ENCODE measurements at regions not wholly inside any gene's neighbourhood (a gene's known extent, or its start where the extent isn't known, plus 50 kb on each side); places are given as distances from the start of the nearest gene placed in this dataset.

- no peak for TF ChIP-seq CTCF (conservative IDR thresholded peaks at IDR 0.05 in 1 of 2, IDR thresholded peaks at IDR 0.05 in 1 of 2; ENCODE audit: low read depth in 1 of 2, low read length in 2 of 2)
- TF ChIP-seq EZH2 (IDR thresholded peaks at IDR 0.05; ENCODE audit: low read length, missing control alignments) = no peak
- no peaks in the 10 kb centered on the region for H4K20me1 ChIP-seq (ENCODE audit: control insufficient read depth, extremely low read depth, insufficient read depth, low read length)
- peaks cover 10% of the 10 kb centered on the region for H3K4me1 ChIP-seq (ENCODE audit: control insufficient read depth, extremely low read depth, insufficient read depth, low read length)
- H2AFZ ChIP-seq (ENCODE audit: low read length) = no peak overlapping the region
- H3K9me3 ChIP-seq (ENCODE audit: control insufficient read depth, insufficient read depth, low read depth, low read length) = no peaks in the 10 kb centered on the region
- no peak overlapping the region for H3K9ac ChIP-seq (ENCODE audit: insufficient read depth, low read length)
- H3K27me3 ChIP-seq (ENCODE audit: control insufficient read depth, insufficient read depth, low read length) = no peaks in the 10 kb centered on the region
- no peak overlapping the region for H3K27ac ChIP-seq (ENCODE audit: insufficient read depth, low read length)
- H3K79me2 ChIP-seq (ENCODE audit: control insufficient read depth, insufficient read depth, low read length) = no peaks in the 10 kb centered on the region
- DNase-seq (ENCODE audit: low read depth in 2 of 2) = peak in 1 of 2 donors; percentile 96
- no peak overlapping the region for H3K4me3 ChIP-seq (replicated peaks in 1 of 4; ENCODE audit: control extremely low read depth in 1 of 4, insufficient read depth in 1 of 4, low read depth in 3 of 4, low read length in 4 of 4)
- H3K36me3 ChIP-seq (ENCODE audit: control insufficient read depth, insufficient read depth, low read length) = no peaks in the 10 kb centered on the region
- peak overlapping the region; percentile 5 for H3K4me2 ChIP-seq (ENCODE audit: extremely low read depth, insufficient read depth, low read length)
Measured at GRCh38 chr3:187567661-187568121, 102.5 kb downstream of the SST start.

GRCh38 chr3:187567021-187567420 is 103.2 kb downstream of the SST start:
- Histone ChIP-seq H3K36me3 (ENCODE audit: control insufficient read depth, insufficient read depth, low read length) (no peaks in the 10 kb centered on the region), H3K9me3 (ENCODE audit: control insufficient read depth, insufficient read depth, low read depth, low read length) (no peaks in the 10 kb centered on the region), H3K27me3 (ENCODE audit: control insufficient read depth, insufficient read depth, low read length) (no peaks in the 10 kb centered on the region), H2AFZ (ENCODE audit: low read length) (no peak overlapping the region), H3K4me2 (ENCODE audit: extremely low read depth, insufficient read depth, low read length) (no peak overlapping the region), H4K20me1 (ENCODE audit: control insufficient read depth, extremely low read depth, insufficient read depth, low read length) (no peaks in the 10 kb centered on the region), H3K79me2 (ENCODE audit: control insufficient read depth, insufficient read depth, low read length) (no peaks in the 10 kb centered on the region), H3K4me3 (replicated peaks in 1 of 4; ENCODE audit: control extremely low read depth in 1 of 4, insufficient read depth in 1 of 4, low read depth in 3 of 4, low read length in 4 of 4) (no peak overlapping the region), H3K4me1 (ENCODE audit: control insufficient read depth, extremely low read depth, insufficient read depth, low read length) (peaks cover 10% of the 10 kb centered on the region), H3K27ac (ENCODE audit: insufficient read depth, low read length) (no peak overlapping the region), H3K9ac (ENCODE audit: insufficient read depth, low read length) (no peak overlapping the region)
- TF ChIP-seq EZH2 (IDR thresholded peaks at IDR 0.05; ENCODE audit: low read length, missing control alignments) = no peak
- no peak for TF ChIP-seq CTCF (conservative IDR thresholded peaks at IDR 0.05 in 1 of 2, IDR thresholded peaks at IDR 0.05 in 1 of 2; ENCODE audit: low read depth in 1 of 2, low read length in 2 of 2)
- DNase-seq (ENCODE audit: low read depth in 2 of 2) = peak in 1 of 2 donors; percentile 72

- Histone ChIP-seq H3K4me3 (replicated peaks in 1 of 4; ENCODE audit: control extremely low read depth in 1 of 4, insufficient read depth in 1 of 4, low read depth in 3 of 4, low read length in 4 of 4) (no peak overlapping the region), H3K27me3 (ENCODE audit: control insufficient read depth, insufficient read depth, low read length) (no peaks in the 10 kb centered on the region), H3K27ac (ENCODE audit: insufficient read depth, low read length) (no peak overlapping the region), H3K4me1 (ENCODE audit: control insufficient read depth, extremely low read depth, insufficient read depth, low read length) (peaks cover 10% of the 10 kb centered on the region), H4K20me1 (ENCODE audit: control insufficient read depth, extremely low read depth, insufficient read depth, low read length) (no peaks in the 10 kb centered on the region), H3K9me3 (ENCODE audit: control insufficient read depth, insufficient read depth, low read depth, low read length) (no peaks in the 10 kb centered on the region), H3K4me2 (ENCODE audit: extremely low read depth, insufficient read depth, low read length) (no peak overlapping the region), H2AFZ (ENCODE audit: low read length) (no peak overlapping the region), H3K79me2 (ENCODE audit: control insufficient read depth, insufficient read depth, low read length) (no peaks in the 10 kb centered on the region), H3K9ac (ENCODE audit: insufficient read depth, low read length) (no peak overlapping the region), H3K36me3 (ENCODE audit: control insufficient read depth, insufficient read depth, low read length) (no peaks in the 10 kb centered on the region)
- TF ChIP-seq CTCF (conservative IDR thresholded peaks at IDR 0.05 in 1 of 2, IDR thresholded peaks at IDR 0.05 in 1 of 2; ENCODE audit: low read depth in 1 of 2, low read length in 2 of 2) (no peak), EZH2 (IDR thresholded peaks at IDR 0.05; ENCODE audit: low read length, missing control alignments) (no peak)
- DNase-seq (ENCODE audit: low read depth in 2 of 2) = no peak
Measured at GRCh38 chr3:187565701-187566100, 104.5 kb downstream of the SST start.
